ENCODE measurements at regions not wholly inside any gene's neighbourhood (a gene's known extent, or its start where the extent isn't known, plus 50 kb on each side); places are given as distances from the start of the nearest gene placed in this dataset.
A peak's percentile ranks its signal among the peaks of the same experiment; 100 is the strongest.
"Not testable (repeated sequence)": the region's sequence is repeated elsewhere in the genome, so short reads cannot be mapped to it uniquely, and the experiment has no call there.

DNA sequence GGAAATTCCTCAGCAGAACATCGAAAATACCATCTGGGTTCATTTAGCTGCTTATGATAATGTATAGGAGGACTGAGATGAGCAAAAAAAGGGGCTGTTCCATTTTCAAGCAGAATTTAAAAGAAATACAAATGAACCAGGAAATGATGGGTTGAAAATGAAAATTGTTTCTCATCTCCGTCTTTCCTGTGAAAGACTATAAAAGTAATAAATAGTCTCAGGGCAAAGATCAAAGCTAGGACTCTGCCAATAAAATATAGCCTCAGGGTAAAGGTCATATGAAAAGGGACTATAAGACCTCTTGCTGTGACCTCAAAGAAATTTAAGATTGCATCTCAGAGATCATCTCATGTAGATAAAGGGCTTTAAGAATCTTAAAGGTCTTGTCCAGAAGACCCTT, 478.0 kb downstream of the BTG1 start:
- no peak overlapping the region for H3K4me3 Mint-ChIP-seq
- H3K36me3 Mint-ChIP-seq (ENCODE audit: low read depth), result peaks cover 2% of the 10 kb centered on the region
- DNase-seq, result no peak
- peaks cover 33% of the 10 kb centered on the region for H3K4me1 Mint-ChIP-seq (ENCODE audit: low read depth)
- H3K9me3 Mint-ChIP-seq, result peaks cover 6% of the 10 kb centered on the region
- no peaks in the 10 kb centered on the region for H3K27me3 Mint-ChIP-seq
- H3K27ac Mint-ChIP-seq, result peak overlapping the region; percentile 48

DNA sequence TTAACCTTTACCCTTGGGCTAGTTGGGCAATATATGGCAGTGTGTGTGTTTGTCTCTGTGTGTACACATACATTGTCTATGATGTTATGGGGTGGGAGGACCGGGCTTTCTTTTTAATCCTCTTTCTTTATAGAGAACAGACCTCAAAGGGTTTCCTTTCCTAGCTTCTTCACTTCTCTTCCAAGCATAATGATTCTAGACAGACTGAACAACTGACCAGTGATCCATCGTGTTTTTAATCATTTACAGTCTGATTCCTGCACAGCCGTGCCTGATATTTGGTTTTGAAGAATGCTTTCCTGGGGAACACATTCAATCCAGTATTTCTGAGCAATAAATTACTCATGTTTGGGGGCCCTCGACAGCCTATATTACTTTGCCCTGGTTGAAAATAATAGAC, 481.1 kb upstream of the DCN start:
- Mint-ChIP-seq H3K9me3 (peaks cover 6% of the 10 kb centered on the region), H3K36me3 (ENCODE audit: low read depth) (peaks cover under 1% of the 10 kb centered on the region), H3K4me3 (no peak overlapping the region), H3K27me3 (no peaks in the 10 kb centered on the region), H3K4me1 (ENCODE audit: low read depth) (peaks cover 28% of the 10 kb centered on the region), H3K27ac (no peak overlapping the region)
- DNase-seq, result no peak

DNA sequence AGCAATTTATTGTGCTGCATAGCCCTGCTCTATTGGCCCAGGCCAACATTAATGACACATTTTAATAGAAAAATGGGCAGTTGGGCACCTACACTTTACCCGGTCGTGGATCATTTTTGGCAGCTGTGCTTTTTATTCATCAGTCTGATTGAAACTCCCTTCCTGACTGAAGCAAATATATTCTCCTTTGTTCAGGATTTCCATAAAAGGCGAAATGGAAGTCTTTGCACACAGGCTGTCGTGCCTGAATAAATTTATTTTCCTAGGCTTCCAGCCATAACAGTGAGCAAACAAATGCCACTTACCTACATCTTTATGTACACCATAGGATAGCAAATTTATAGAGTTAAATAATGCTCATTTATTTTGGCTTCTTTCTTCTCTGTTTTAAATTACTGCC, 480.7 kb upstream of the DCN start:
- H3K4me3 Mint-ChIP-seq, result no peak overlapping the region
- H3K36me3 Mint-ChIP-seq (ENCODE audit: low read depth), result no peaks in the 10 kb centered on the region
- no peak overlapping the region for H3K27ac Mint-ChIP-seq
- H3K4me1 Mint-ChIP-seq (ENCODE audit: low read depth), result peaks cover 29% of the 10 kb centered on the region
- DNase-seq, result no peak
- H3K27me3 Mint-ChIP-seq, result no peaks in the 10 kb centered on the region
- H3K9me3 Mint-ChIP-seq, result peaks cover 2% of the 10 kb centered on the region

DNA sequence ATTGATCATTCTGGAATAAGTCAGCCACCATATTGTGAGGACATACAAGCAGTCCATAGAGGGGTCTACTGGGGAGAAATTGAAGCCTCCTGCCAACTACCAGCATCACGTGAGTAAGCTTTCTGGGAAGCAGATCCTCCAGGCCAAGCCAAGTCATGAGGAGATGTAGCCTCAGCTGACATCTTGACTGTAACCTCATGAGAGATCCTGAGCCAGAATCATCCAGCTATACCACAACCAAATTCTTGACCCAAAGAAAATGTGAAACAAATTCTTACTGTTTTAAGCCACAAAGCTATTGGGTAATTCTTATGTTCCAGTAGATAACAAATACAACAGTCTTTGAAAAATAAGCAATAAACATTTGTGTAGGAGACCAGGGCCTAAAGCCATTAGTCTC, 479.4 kb upstream of the DCN start:
- H3K9me3 Mint-ChIP-seq, result peaks cover 2% of the 10 kb centered on the region
- no peaks in the 10 kb centered on the region for H3K36me3 Mint-ChIP-seq (ENCODE audit: low read depth)
- H3K27me3 Mint-ChIP-seq, result no peaks in the 10 kb centered on the region
- peaks cover 27% of the 10 kb centered on the region for H3K4me1 Mint-ChIP-seq (ENCODE audit: low read depth)
- no peak for DNase-seq
- no peak overlapping the region for H3K4me3 Mint-ChIP-seq
- no peak overlapping the region for H3K27ac Mint-ChIP-seq

DNA sequence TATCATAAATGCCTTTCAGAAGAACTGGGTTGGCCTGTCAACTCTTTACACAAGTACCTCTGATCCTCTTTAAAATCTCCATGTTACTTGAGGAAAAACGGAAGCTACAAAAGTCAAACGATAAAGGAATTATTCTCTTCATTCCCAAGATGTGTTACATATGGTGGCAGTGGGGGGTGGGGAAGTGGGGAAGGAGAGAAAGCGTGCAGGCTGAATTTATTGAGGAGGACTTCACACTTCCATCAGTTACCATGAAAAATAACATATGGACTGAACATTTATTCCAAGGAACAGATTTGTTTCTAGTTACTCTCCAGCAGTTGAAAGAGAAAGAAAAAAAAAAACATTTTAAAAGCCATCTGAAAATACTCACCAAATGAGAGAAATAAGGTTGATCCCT, 474.4 kb upstream of the DCN start:
- no peak for DNase-seq
- Mint-ChIP-seq H3K9me3 (peaks cover 2% of the 10 kb centered on the region), H3K27me3 (no peaks in the 10 kb centered on the region), H3K4me3 (no peak overlapping the region), H3K27ac (no peak overlapping the region), H3K4me1 (ENCODE audit: low read depth) (peaks cover 16% of the 10 kb centered on the region), H3K36me3 (ENCODE audit: low read depth) (no peaks in the 10 kb centered on the region)

DNA sequence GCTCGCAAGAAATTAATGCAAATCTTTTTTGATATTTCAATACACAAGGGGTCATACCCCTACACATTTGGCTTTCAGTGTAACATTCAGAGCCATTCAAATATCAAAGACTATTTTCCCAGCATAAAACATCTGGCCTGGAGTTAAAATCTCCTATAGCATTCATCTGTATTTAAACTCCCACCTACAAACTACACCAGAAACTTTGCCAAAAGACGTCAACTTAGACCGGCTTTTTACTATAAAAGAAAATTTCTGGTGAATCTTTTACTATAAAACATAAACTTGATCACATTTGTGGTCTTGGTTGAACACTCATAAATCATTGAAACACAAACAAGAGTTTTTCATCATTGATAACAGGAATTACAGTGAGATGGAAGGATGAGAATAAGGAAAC, 473.3 kb upstream of the DCN start:
- DNase-seq, result no peak
- peaks cover 16% of the 10 kb centered on the region for H3K4me1 Mint-ChIP-seq (ENCODE audit: low read depth)
- H3K4me3 Mint-ChIP-seq, result no peak overlapping the region
- H3K27me3 Mint-ChIP-seq, result no peaks in the 10 kb centered on the region
- no peak overlapping the region for H3K27ac Mint-ChIP-seq
- H3K9me3 Mint-ChIP-seq, result peaks cover 2% of the 10 kb centered on the region
- no peaks in the 10 kb centered on the region for H3K36me3 Mint-ChIP-seq (ENCODE audit: low read depth)

DNA sequence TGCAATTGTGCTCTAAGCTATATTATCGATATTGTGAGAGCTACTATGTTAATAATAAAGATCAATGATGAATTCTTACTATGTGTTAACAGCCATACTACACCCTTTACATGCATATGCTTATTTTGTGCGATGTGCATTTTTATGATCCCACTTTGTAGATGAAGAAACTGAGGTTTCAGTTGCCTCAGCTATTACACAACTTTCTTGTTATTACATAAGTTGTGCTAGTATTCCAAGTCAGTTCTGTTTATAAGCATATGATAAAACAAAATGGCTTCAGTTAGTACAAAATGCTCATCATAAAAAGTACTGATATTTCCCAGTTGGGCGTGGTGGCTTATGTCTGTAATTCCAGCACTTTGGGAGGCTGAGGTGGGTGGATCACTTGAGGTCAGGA, 471.5 kb upstream of the DCN start:
- Mint-ChIP-seq H3K4me1 (ENCODE audit: low read depth) (peaks cover 15% of the 10 kb centered on the region), H3K27ac (no peak overlapping the region), H3K4me3 (no peak overlapping the region), H3K27me3 (no peaks in the 10 kb centered on the region), H3K36me3 (ENCODE audit: low read depth) (no peaks in the 10 kb centered on the region), H3K9me3 (peaks cover under 1% of the 10 kb centered on the region)
- DNase-seq, result no peak

DNA sequence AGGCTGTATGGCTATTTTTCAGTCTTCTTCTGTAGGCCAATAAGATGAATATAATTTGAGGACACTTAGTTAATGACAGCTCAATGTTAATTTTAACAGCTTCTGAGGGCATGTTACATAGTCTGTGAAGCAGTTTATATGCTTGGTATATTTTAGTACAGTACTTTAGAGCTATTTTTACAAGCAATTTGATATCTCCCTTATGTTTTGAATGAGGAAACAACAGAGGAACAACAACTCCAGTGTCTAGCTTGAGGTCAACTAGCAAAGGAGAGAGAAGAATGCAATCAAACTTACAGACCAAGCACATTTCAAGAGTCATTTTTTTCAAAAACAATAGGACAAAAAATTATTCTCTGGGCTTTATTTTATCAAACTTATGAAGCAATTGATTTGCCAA, 469.1 kb upstream of the DCN start:
- no peaks in the 10 kb centered on the region for H3K36me3 Mint-ChIP-seq (ENCODE audit: low read depth)
- H3K4me1 Mint-ChIP-seq (ENCODE audit: low read depth), result no peaks in the 10 kb centered on the region
- no peaks in the 10 kb centered on the region for H3K9me3 Mint-ChIP-seq
- H3K27ac Mint-ChIP-seq, result no peak overlapping the region
- no peak for DNase-seq
- no peaks in the 10 kb centered on the region for H3K27me3 Mint-ChIP-seq
- no peak overlapping the region for H3K4me3 Mint-ChIP-seq

DNA sequence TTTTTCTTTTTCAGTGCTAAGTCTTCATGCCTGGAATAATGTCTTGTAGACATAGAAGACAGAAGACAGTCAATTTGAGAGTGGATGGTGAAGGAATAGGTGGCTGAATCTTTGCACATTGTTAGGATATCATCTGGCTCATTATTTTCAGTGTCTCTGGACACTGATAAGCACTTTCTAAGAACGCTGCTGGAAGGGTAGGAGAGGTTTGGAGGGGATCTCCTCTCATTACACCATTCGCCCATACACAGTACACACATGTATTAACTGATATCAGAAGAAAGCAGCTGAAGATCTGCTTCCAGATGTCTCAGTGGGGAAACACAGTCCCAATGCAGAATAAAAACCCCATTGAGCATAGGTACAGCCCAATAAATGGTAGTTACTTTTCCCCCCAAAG, 461.1 kb upstream of the DCN start:
- Mint-ChIP-seq H3K27me3 (no peaks in the 10 kb centered on the region), H3K27ac (no peak overlapping the region), H3K4me3 (no peak overlapping the region), H3K4me1 (ENCODE audit: low read depth) (no peaks in the 10 kb centered on the region), H3K9me3 (no peaks in the 10 kb centered on the region), H3K36me3 (ENCODE audit: low read depth) (no peaks in the 10 kb centered on the region)
- no peak for DNase-seq

DNA sequence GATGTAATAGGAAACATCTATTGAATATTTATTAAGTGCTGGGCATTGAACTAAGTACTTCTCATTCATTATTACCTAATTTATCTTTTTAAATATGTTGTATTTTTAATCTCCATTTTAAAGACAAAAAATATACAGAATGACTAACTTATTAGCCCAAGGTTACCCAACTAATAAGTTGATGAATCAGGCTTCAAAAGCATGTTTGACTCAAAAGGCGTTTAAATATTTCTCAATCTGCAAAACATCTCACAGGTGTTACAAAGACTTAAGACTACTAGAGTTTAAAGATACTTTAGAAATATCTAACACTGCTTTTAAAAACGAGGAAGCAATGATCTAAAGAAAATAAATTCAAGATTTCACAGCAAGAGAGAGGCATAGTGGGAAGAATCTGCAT, 457.4 kb upstream of the DCN start:
- H3K4me3 Mint-ChIP-seq, result no peak overlapping the region
- no peaks in the 10 kb centered on the region for H3K36me3 Mint-ChIP-seq (ENCODE audit: low read depth)
- DNase-seq, result no peak
- no peaks in the 10 kb centered on the region for H3K27me3 Mint-ChIP-seq
- H3K4me1 Mint-ChIP-seq (ENCODE audit: low read depth), result peaks cover 11% of the 10 kb centered on the region
- H3K9me3 Mint-ChIP-seq, result no peaks in the 10 kb centered on the region
- H3K27ac Mint-ChIP-seq, result no peak overlapping the region

DNA sequence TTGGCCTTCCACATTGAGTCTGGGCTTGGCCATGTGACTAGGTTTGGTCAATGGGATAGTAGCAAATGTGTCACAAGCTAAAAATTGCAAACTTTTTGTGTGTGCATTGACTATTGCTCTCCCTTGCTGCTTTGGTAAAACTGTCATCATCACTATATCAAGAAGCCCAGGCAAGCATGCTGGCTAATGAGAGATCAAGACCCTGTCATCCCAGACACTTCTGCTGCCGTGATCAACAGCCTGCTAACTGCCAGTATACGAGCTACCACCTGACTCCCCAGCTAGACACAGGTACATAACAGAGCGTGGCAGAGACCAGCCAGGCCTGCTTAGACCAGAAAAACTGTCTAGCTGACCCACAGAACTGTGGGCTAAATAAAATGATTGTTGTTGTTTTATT, 456.7 kb upstream of the DCN start:
- Mint-ChIP-seq H3K27ac (no peak overlapping the region), H3K4me3 (no peak overlapping the region), H3K9me3 (no peaks in the 10 kb centered on the region), H3K36me3 (ENCODE audit: low read depth) (no peaks in the 10 kb centered on the region), H3K4me1 (ENCODE audit: low read depth) (peaks cover 11% of the 10 kb centered on the region), H3K27me3 (no peaks in the 10 kb centered on the region)
- no peak for DNase-seq

GRCh38 chr12:91637789-91638624, 455.4 kb upstream of the DCN start:
- no peak overlapping the region for H3K4me3 Mint-ChIP-seq
- H3K27ac Mint-ChIP-seq, result no peak overlapping the region
- peaks cover 11% of the 10 kb centered on the region for H3K4me1 Mint-ChIP-seq (ENCODE audit: low read depth)
- no peaks in the 10 kb centered on the region for H3K36me3 Mint-ChIP-seq (ENCODE audit: low read depth)
- no peaks in the 10 kb centered on the region for H3K9me3 Mint-ChIP-seq
- DNase-seq, result no peak
- H3K27me3 Mint-ChIP-seq, result no peaks in the 10 kb centered on the region

- Mint-ChIP-seq H3K27ac (no peak overlapping the region), H3K27me3 (no peaks in the 10 kb centered on the region), H3K36me3 (ENCODE audit: low read depth) (no peaks in the 10 kb centered on the region), H3K9me3 (no peaks in the 10 kb centered on the region), H3K4me3 (no peak overlapping the region), H3K4me1 (ENCODE audit: low read depth) (peaks cover 11% of the 10 kb centered on the region)
- no peak for DNase-seq
Observed at GRCh38 chr12:91636721-91637120, 454.1 kb upstream of the DCN start.

DNA sequence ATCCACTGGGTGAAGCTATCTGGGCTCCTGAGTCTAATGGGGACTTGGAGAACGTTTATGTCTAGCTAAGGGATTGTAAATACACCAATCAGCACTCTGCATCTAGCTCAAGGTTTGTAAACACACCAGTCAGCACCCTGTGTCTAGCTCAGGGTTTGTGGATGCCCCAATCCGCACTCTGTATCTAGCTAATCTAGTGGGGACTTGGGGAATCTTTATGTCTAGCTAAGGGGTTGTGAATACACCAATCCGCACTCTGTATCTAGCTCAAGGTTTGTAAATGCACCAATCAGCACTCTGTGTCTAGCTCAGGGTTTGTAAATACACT, 451.7 kb upstream of the DCN start:
- DNase-seq, result not testable (repeated sequence)
- H3K27ac Mint-ChIP-seq, result peak overlapping the region; percentile 71

GRCh38 chr12:91633734-91634357, 451.2 kb upstream of the DCN start:
- no peaks in the 10 kb centered on the region for H3K27me3 Mint-ChIP-seq
- peak overlapping the region; percentile 78 for H3K4me3 Mint-ChIP-seq
- peak overlapping the region; percentile 71 for H3K27ac Mint-ChIP-seq
- peak; percentile 68 for DNase-seq
- peaks cover 12% of the 10 kb centered on the region for H3K4me1 Mint-ChIP-seq (ENCODE audit: low read depth)
- H3K36me3 Mint-ChIP-seq (ENCODE audit: low read depth), result no peaks in the 10 kb centered on the region
- H3K9me3 Mint-ChIP-seq, result no peaks in the 10 kb centered on the region

More for the DNA sequence above, 451.7 kb upstream of the DCN start:
- peaks cover 12% of the 10 kb centered on the region for H3K4me1 Mint-ChIP-seq (ENCODE audit: low read depth)
- not testable (repeated sequence) for H3K9me3 Mint-ChIP-seq; H3K36me3 Mint-ChIP-seq (ENCODE audit: low read depth); H3K27me3 Mint-ChIP-seq
- H3K4me3 Mint-ChIP-seq, result peak overlapping the region; percentile 78

Measured in activated T-cell treated with anti-CD3 and anti-CD28 coated beads, Interleukin-2, amount 50 U/mL, for 24 hours (primary cell).